Endothelial cell of umbilical vein (primary cell): ENCODE measurements at regions not wholly inside any gene's neighbourhood (a gene's known extent, or its start where the extent isn't known, plus 50 kb on each side); places are given as distances from the start of the nearest gene placed in this dataset.

ENCODE experiments used
- BruUV-seq: library from RNA; stranded (reverse); fragments of 400-500 nt; replicated peaks from 2 replicates; lab custom pipeline; 2021; lab: Mats Ljungman, UMichigan
- CTCF ChIA-PET: fragments of 300-600, 350-600 bp; sonication (Branson Sonifier 250); formaldehyde crosslinking; loops from one replicate; lab custom pipeline; 2021; ENCODE audit warnings: antibody characterized with exemption, inconsistent platforms; lab: Charles Lee
- POLR2A ChIA-PET: fragments of 300-600, 350-600 bp; sonication (Branson Sonifier 250); formaldehyde crosslinking; loops from one replicate; lab custom pipeline; 2021; ENCODE audit warnings: antibody characterized with exemption, inconsistent platforms; lab: Charles Lee
- DNase-seq: peaks from one replicate; pipeline ENCODE4 v3.0.0-alpha.2; 2011; ENCODE audit warnings: low read depth, low spot score
- FAIRE-seq: peaks from 2 replicates; lab custom pipeline; 2011; peaks lifted over from hg19 to GRCh38; lab: Jason Lieb, UNC
- H2AFZ ChIP-seq: 2 replicates; pipeline ENCODE4 v1.6.0; 2012; ENCODE audit warnings: low read depth, low read length, control low read depth, inconsistent platforms
- H3K27ac ChIP-seq: 2 replicates; pipeline ENCODE4 v1.5.1; 2011; ENCODE audit warnings: low read depth, mild to moderate bottlenecking, control low read depth, low read length, moderate library complexity; ENCODE audit not compliant: insufficient read depth
- H3K27me3 ChIP-seq, 2 experiments: 2 replicates each; pipeline versions ENCODE4 v1.6.0 to v1.6.1; 2011; ENCODE audit warnings: low read length in 2 of 2, mixed read lengths in 1 of 2; ENCODE audit not compliant: control insufficient read depth in 2 of 2, insufficient read depth in 2 of 2
- H3K36me3 ChIP-seq, 2 experiments: 2 replicates in 1 of 2; 3 replicates in 1 of 2; pipeline ENCODE4 v1.5.1; 2011; ENCODE audit warnings: low read length in 2 of 2, mild to moderate bottlenecking in 1 of 2, moderate library complexity in 1 of 2; ENCODE audit not compliant: control insufficient read depth in 2 of 2, insufficient read depth in 2 of 2; ENCODE audit errors: extremely low read depth in 1 of 2
- H3K4me1 ChIP-seq: 3 replicates; pipeline ENCODE4 v1.5.1; 2011; ENCODE audit warnings: mild to moderate bottlenecking, low read length; ENCODE audit not compliant: control insufficient read depth, insufficient read depth; ENCODE audit errors: extremely low read depth
- H3K4me2 ChIP-seq: 2 replicates; pipeline ENCODE4 v1.6.1; 2011; ENCODE audit warnings: low read length, control low read depth, mixed read lengths; ENCODE audit not compliant: insufficient read depth
- H3K4me3 ChIP-seq, 3 experiments: fragments of 200-600 bp in 1 of 3; sonication (generic), shearing (Covaris generic) in 1 of 3; replicated peaks in 1 of 3; 2 replicates each; pipeline ENCODE4 v1.5.1; 2011 to 2016; ENCODE audit warnings: control low read depth in 3 of 3, low read length in 3 of 3, mild to moderate bottlenecking in 2 of 3, inconsistent platforms in 1 of 3, low read depth in 1 of 3, moderate library complexity in 1 of 3; ENCODE audit not compliant: insufficient read depth in 1 of 3
- H3K79me2 ChIP-seq: 2 replicates; pipeline ENCODE4 v1.6.0; 2012; ENCODE audit warnings: low read length, inconsistent platforms; ENCODE audit not compliant: control insufficient read depth, insufficient read depth
- H3K9ac ChIP-seq: replicated peaks from 2 replicates; pipeline ENCODE3; 2011; ENCODE audit warnings: low read length, control low read depth; ENCODE audit not compliant: insufficient read depth; ENCODE audit errors: extremely low read depth
- H3K9me1 ChIP-seq: replicated peaks from 3 replicates; pipeline ENCODE4 v1.6.0; 2011; ENCODE audit warnings: mild to moderate bottlenecking, low read length; ENCODE audit not compliant: control insufficient read depth, insufficient read depth; ENCODE audit errors: extremely low read depth
- H3K9me3 ChIP-seq: replicated peaks from 2 replicates; pipeline ENCODE4 v1.5.1; 2012; ENCODE audit warnings: low read length, inconsistent platforms; ENCODE audit not compliant: control insufficient read depth, insufficient read depth
- H4K20me1 ChIP-seq: replicated peaks from 2 replicates; pipeline ENCODE3; 2011; ENCODE audit warnings: mild to moderate bottlenecking, low read length; ENCODE audit not compliant: control insufficient read depth, insufficient read depth; ENCODE audit errors: extremely low read depth
- CTCF ChIP-seq, 2 donors: IDR thresholded peaks; 1 replicate in 1 of 2; 2 replicates in 1 of 2; pipeline ENCODE4 v1.5.1; 2011; ENCODE audit warnings: low read length in 2 of 2, mild to moderate bottlenecking in 2 of 2, moderate library complexity in 2 of 2, control low read depth in 1 of 2, inconsistent platforms in 1 of 2, low read depth in 1 of 2; ENCODE audit not compliant: insufficient read depth in 1 of 2; ENCODE audit errors: extremely low read depth in 1 of 2
- EZH2 ChIP-seq: IDR thresholded peaks from 2 replicates; pipeline ENCODE4 v1.6.1; 2012; ENCODE audit warnings: borderline replicate concordance, low read depth, mild to moderate bottlenecking, moderate library complexity, low read length, inconsistent platforms; ENCODE audit not compliant: severe bottlenecking
- FOS ChIP-seq: IDR thresholded peaks from 2 replicates; pipeline ENCODE4 v1.6.1; 2011; ENCODE audit warnings: mild to moderate bottlenecking, low read length, moderate library complexity, borderline replicate concordance; ENCODE audit not compliant: insufficient read depth
- GATA2 ChIP-seq: IDR thresholded peaks from 2 replicates; pipeline ENCODE4 v1.7.0; 2011; ENCODE audit warnings: low read depth, mild to moderate bottlenecking, moderate library complexity, mixed read lengths, low read length; ENCODE audit not compliant: insufficient read length, insufficient read depth
- JUN ChIP-seq: IDR thresholded peaks from 2 replicates; pipeline ENCODE4 v1.6.1; 2011; ENCODE audit warnings: borderline replicate concordance, low read depth; ENCODE audit not compliant: insufficient read length, insufficient read depth
- MYC ChIP-seq: IDR thresholded peaks from one replicate; pipeline ENCODE4 v1.6.1; 2011; ENCODE audit warnings: mild to moderate bottlenecking, low read depth, low read length
- dilution Hi-C: fragments of 300-500 bp; cut with MboI; formaldehyde crosslinking; loops from one replicate; pipeline ENCODE4 v1.15.0; 2019; ENCODE audit warnings: low sequenced_read_pairs; ENCODE audit not compliant: extremely low pct_ligation_motif_present
- intact Hi-C: fragments of 100-400 bp; cut with micrococcal nuclease; formaldehyde crosslinking; loops from one replicate; pipeline ENCODE4 v1.10.0; 2022

DNA sequence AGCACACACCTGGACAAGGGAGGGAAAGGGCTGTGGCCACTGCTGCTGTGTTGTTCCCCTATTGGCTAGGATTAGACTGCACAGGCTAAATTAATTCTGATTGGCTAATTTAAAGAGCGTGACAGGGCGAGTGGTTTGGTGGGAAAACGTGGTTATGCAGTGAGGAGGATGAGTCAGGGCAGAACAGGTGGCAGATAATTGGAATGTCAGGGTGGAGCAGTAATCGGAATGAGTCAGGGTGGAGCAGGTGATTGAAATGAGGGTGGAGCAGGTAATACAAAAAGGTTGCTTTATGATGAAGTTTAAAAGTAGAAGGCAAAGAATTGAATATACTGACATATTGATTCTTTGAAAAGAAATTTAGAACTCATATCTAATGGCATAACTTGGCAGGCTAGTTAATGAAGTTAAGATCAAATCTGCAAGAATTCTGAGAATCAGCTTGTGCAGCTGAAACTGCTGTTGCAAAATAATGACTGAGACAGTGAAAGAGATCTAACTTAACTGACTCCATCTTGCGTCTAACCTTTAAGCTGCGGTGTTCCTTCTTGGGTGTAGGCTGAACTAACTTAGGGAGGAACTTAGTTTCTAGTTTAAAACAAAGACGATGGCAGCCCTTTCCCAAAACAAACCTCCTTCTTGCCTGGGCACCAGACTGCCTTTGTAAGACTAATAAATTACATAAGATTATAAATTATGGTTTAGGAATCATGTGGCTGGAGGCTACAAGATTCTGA lies 174.3 kb downstream of the UTP18 start:
- dilution Hi-C loops: no loop called here
- Histone ChIP-seq H3K4me2 (no peak overlapping the region), H3K9me3 (no peaks in the 10 kb centered on the region), H3K4me1 (no peaks in the 10 kb centered on the region), H3K27me3 (no peaks in the 10 kb centered on the region), H3K36me3 (no peaks in the 10 kb centered on the region), H3K4me3 (no peak overlapping the region), H3K27ac (no peak overlapping the region), H3K79me2 (no peaks in the 10 kb centered on the region), H3K9ac (no peak overlapping the region), H3K9me1 (no peaks in the 10 kb centered on the region), H2AFZ (no peak overlapping the region), H4K20me1 (no peaks in the 10 kb centered on the region)
- no peak for FAIRE-seq
- no peak for DNase-seq
- POLR2A ChIA-PET: no interaction called here
- CTCF ChIA-PET: interaction anchor here (0.7 to 2.5 kb wide), 2 partner anchors 16 to 27 kb away, joined by 5 to 7 read pairs; no protein-coding TSS in a partner anchor
- TF ChIP-seq EZH2: no peak
- intact Hi-C loops: no loop called here
- no TSS peak for BruUV-seq

DNA sequence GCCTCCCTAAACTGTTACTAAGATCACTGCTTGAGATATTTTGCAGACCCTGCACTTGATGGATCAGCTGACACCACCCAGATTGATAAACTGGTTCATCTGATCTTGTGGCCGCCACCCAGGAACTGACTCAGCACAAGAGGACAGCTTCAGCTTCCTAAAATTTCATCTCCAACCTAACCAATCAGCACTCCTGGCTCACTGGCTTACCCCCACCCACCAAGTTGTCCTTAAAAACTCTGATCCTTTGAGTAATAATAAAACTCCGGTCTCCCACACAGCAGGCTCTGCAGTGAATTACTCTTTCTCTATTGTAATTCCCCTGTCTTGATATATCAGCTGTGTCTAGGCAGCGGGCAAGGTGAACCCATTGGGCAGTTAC lies 174.8 kb downstream of the UTP18 start:
- H3K9me1 ChIP-seq: no peaks in the 10 kb centered on the region
- H3K9ac ChIP-seq: no peak overlapping the region
- H3K27ac ChIP-seq: no peak overlapping the region
- DNase-seq (no peak), FAIRE-seq (no peak)
- H3K9me3 ChIP-seq: no peaks in the 10 kb centered on the region
- no TSS peak for BruUV-seq
- no peak overlapping the region for H2AFZ ChIP-seq
- no peak overlapping the region for H3K4me2 ChIP-seq
- dilution Hi-C loops (no loop called here), intact Hi-C loops (no loop called here)
- H3K4me3 ChIP-seq: no peak overlapping the region
- H3K4me1 ChIP-seq: no peaks in the 10 kb centered on the region
- H3K36me3 ChIP-seq: no peaks in the 10 kb centered on the region
- H4K20me1 ChIP-seq: no peaks in the 10 kb centered on the region
- ChIA-PET CTCF (interaction anchor here (0.7 to 2.5 kb wide), 4 partner anchors 12 to 136 kb away, joined by 3 to 7 read pairs (median 4); no protein-coding TSS in a partner anchor), POLR2A (no interaction called here)
- TF ChIP-seq EZH2: no peak
- TF ChIP-seq CTCF (IDR thresholded peaks at IDR 0.05; ENCODE audit: extremely low read depth in 1 of 2, insufficient read depth in 1 of 2, low read depth in 1 of 2, low read length in 2 of 2): no peak
- TF ChIP-seq FOS: no peak
- no peak for TF ChIP-seq GATA2
- no peak for TF ChIP-seq MYC
- TF ChIP-seq JUN: no peak
- no peaks in the 10 kb centered on the region for H3K79me2 ChIP-seq
- no peaks in the 10 kb centered on the region for H3K27me3 ChIP-seq
